ENCODE measurements at regions not wholly inside any gene's neighbourhood (a gene's known extent, or its start where the extent isn't known, plus 50 kb on each side); places are given as distances from the start of the nearest gene placed in this dataset.

- Histone ChIP-seq H3K79me2 (ENCODE audit: control insufficient read depth, insufficient read depth, low read length) (no peaks in the 10 kb centered on the region), H4K5ac (ENCODE audit: low read length) (no peak overlapping the region), H3K23ac (ENCODE audit: low read length) (no peak overlapping the region), H3K79me1 (ENCODE audit: low read length) (no peaks in the 10 kb centered on the region), H4K8ac (ENCODE audit: low read depth, low read length) (no peak overlapping the region), H3K4ac (ENCODE audit: low read depth, low read length) (no peak overlapping the region), H3K4me2 (ENCODE audit: low read length) (no peak overlapping the region), H3K27ac (ENCODE audit: low read depth, low read length) (no peak overlapping the region), H3K4me3 (ENCODE audit: low read length) (no peak overlapping the region), H3K4me1 (ENCODE audit: control insufficient read depth, low read depth, low read length) (no peaks in the 10 kb centered on the region), H2BK120ac (ENCODE audit: low read depth, low read length) (no peak overlapping the region), H2BK5ac (ENCODE audit: low read length) (no peak overlapping the region), H3K36me3 (ENCODE audit: control insufficient read depth, insufficient read depth, low read length) (no peaks in the 10 kb centered on the region), H3K18ac (ENCODE audit: low read length) (no peak overlapping the region), H2AK5ac (ENCODE audit: low read length) (no peak overlapping the region), H3K9ac (ENCODE audit: low read length) (no peak overlapping the region), H3K27me3 (ENCODE audit: insufficient read depth, low read length, poor library complexity) (no peaks in the 10 kb centered on the region), H3K56ac (ENCODE audit: low read length) (no peak overlapping the region), H2BK15ac (replicated peaks; ENCODE audit: low read depth) (no peak overlapping the region)
- 100% methylated on average over 1 of the region's 5 CpGs for WGBS (ENCODE audit: extremely low coverage, insufficient coverage, low lambda C conversion rate)
- DNase-seq = peak; percentile 7
Measured at GRCh38 chr5:60368100-60368499, 331.9 kb downstream of the DEPDC1B start.

GRCh38 chr5:60366489-60366888 lies 333.5 kb downstream of the DEPDC1B start:
- Histone ChIP-seq H3K27ac (ENCODE audit: low read depth, low read length) (no peak overlapping the region), H2BK15ac (replicated peaks; ENCODE audit: low read depth) (no peak overlapping the region), H3K4me2 (ENCODE audit: low read length) (no peak overlapping the region), H3K27me3 (ENCODE audit: insufficient read depth, low read length, poor library complexity) (no peaks in the 10 kb centered on the region), H3K56ac (ENCODE audit: low read length) (no peak overlapping the region), H4K8ac (ENCODE audit: low read depth, low read length) (no peak overlapping the region), H3K18ac (ENCODE audit: low read length) (no peak overlapping the region), H2BK120ac (ENCODE audit: low read depth, low read length) (no peak overlapping the region), H2BK5ac (ENCODE audit: low read length) (no peak overlapping the region), H3K4me3 (ENCODE audit: low read length) (no peak overlapping the region), H3K23ac (ENCODE audit: low read length) (no peak overlapping the region), H3K79me2 (ENCODE audit: control insufficient read depth, insufficient read depth, low read length) (no peaks in the 10 kb centered on the region), H3K4ac (ENCODE audit: low read depth, low read length) (no peak overlapping the region), H3K79me1 (ENCODE audit: low read length) (no peaks in the 10 kb centered on the region), H3K36me3 (ENCODE audit: control insufficient read depth, insufficient read depth, low read length) (no peaks in the 10 kb centered on the region), H3K9ac (ENCODE audit: low read length) (no peak overlapping the region), H3K4me1 (ENCODE audit: control insufficient read depth, low read depth, low read length) (no peaks in the 10 kb centered on the region), H4K5ac (ENCODE audit: low read length) (no peak overlapping the region), H2AK5ac (ENCODE audit: low read length) (no peak overlapping the region)
- no peak for DNase-seq
- no CpG with 5 or more reads among the region's 2 CpGs for WGBS (ENCODE audit: extremely low coverage, insufficient coverage, low lambda C conversion rate)

DNA sequence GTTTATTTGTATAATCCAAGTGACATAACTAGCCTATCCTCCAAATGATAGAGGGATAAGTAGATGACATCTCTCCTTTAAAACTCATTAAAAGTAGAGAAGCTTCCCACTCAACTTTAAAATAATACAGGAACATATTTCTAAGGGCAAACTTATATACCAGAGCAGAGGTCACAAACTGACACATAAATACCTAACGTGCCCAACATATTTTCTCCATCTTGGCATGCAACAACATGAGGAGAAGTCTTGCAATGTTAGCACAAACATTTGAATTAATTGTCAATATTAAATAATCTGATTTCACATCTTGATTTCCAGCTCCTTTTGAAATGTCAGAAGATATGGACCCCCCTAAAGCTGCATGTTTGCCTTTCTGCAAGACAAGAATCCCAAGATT lies 335.0 kb downstream of the DEPDC1B start:
- no peaks in the 10 kb centered on the region for H3K4me1 ChIP-seq (ENCODE audit: control insufficient read depth, low read depth, low read length)
- no CpG with 5 or more reads among the region's 1 CpG for WGBS (ENCODE audit: extremely low coverage, insufficient coverage, low lambda C conversion rate)
- H3K56ac ChIP-seq (ENCODE audit: low read length) = no peak overlapping the region
- H3K36me3 ChIP-seq (ENCODE audit: control insufficient read depth, insufficient read depth, low read length) = no peaks in the 10 kb centered on the region
- no peak overlapping the region for H2BK5ac ChIP-seq (ENCODE audit: low read length)
- H4K5ac ChIP-seq (ENCODE audit: low read length) = no peak overlapping the region
- no peaks in the 10 kb centered on the region for H3K79me2 ChIP-seq (ENCODE audit: control insufficient read depth, insufficient read depth, low read length)
- no peak overlapping the region for H2BK120ac ChIP-seq (ENCODE audit: low read depth, low read length)
- H2BK15ac ChIP-seq (replicated peaks; ENCODE audit: low read depth) = no peak overlapping the region
- no peak overlapping the region for H3K23ac ChIP-seq (ENCODE audit: low read length)
- no peak overlapping the region for H3K9ac ChIP-seq (ENCODE audit: low read length)
- H3K79me1 ChIP-seq (ENCODE audit: low read length) = no peaks in the 10 kb centered on the region
- no peak overlapping the region for H3K4ac ChIP-seq (ENCODE audit: low read depth, low read length)
- no peak for DNase-seq
- H3K4me2 ChIP-seq (ENCODE audit: low read length) = no peak overlapping the region
- no peaks in the 10 kb centered on the region for H3K27me3 ChIP-seq (ENCODE audit: insufficient read depth, low read length, poor library complexity)
- no peak overlapping the region for H3K27ac ChIP-seq (ENCODE audit: low read depth, low read length)
- no peak overlapping the region for H4K8ac ChIP-seq (ENCODE audit: low read depth, low read length)
- H3K18ac ChIP-seq (ENCODE audit: low read length) = no peak overlapping the region
- no peak overlapping the region for H3K4me3 ChIP-seq (ENCODE audit: low read length)
- H2AK5ac ChIP-seq (ENCODE audit: low read length) = no peak overlapping the region

DNA sequence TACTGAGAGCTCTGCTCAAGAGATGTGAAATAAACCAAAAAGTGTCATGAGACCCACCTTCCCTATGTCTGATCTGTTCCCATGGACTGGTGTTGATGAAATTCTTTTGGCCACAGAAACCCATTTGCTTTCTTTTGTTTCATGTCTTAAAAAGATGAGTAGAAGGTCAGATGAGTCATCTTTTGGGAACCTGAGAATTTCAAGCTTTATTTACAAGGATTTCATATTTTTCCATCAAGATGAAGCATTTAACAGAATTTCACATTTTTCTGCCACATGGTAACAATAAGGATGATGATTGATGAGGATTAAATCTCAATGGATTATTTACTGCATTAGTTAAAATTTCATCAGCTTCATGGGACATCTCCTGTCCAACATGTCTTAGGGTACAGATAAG lies 337.8 kb downstream of the DEPDC1B start:
- Histone ChIP-seq H3K4ac (ENCODE audit: low read depth, low read length) (no peak overlapping the region), H2BK15ac (replicated peaks; ENCODE audit: low read depth) (no peak overlapping the region), H4K8ac (ENCODE audit: low read depth, low read length) (no peak overlapping the region), H3K27me3 (ENCODE audit: insufficient read depth, low read length, poor library complexity) (no peaks in the 10 kb centered on the region), H3K23ac (ENCODE audit: low read length) (no peak overlapping the region), H3K79me1 (ENCODE audit: low read length) (no peaks in the 10 kb centered on the region), H3K79me2 (ENCODE audit: control insufficient read depth, insufficient read depth, low read length) (no peaks in the 10 kb centered on the region), H2BK120ac (ENCODE audit: low read depth, low read length) (no peak overlapping the region), H3K4me1 (ENCODE audit: control insufficient read depth, low read depth, low read length) (no peaks in the 10 kb centered on the region), H3K18ac (ENCODE audit: low read length) (no peak overlapping the region), H2AK5ac (ENCODE audit: low read length) (no peak overlapping the region), H4K5ac (ENCODE audit: low read length) (no peak overlapping the region), H3K36me3 (ENCODE audit: control insufficient read depth, insufficient read depth, low read length) (no peaks in the 10 kb centered on the region), H3K27ac (ENCODE audit: low read depth, low read length) (no peak overlapping the region), H3K9ac (ENCODE audit: low read length) (no peak overlapping the region), H3K4me3 (ENCODE audit: low read length) (no peak overlapping the region), H2BK5ac (ENCODE audit: low read length) (no peak overlapping the region), H3K56ac (ENCODE audit: low read length) (no peak overlapping the region), H3K4me2 (ENCODE audit: low read length) (no peak overlapping the region)
- DNase-seq = peak; percentile 10

GRCh38 chr5:60360355-60360754 lies 339.6 kb downstream of the DEPDC1B start:
- no peak overlapping the region for H4K8ac ChIP-seq (ENCODE audit: low read depth, low read length)
- WGBS (ENCODE audit: extremely low coverage, insufficient coverage, low lambda C conversion rate) = no CpG with 5 or more reads among the region's 3 CpGs
- no peak overlapping the region for H3K4ac ChIP-seq (ENCODE audit: low read depth, low read length)
- no peak overlapping the region for H2AK5ac ChIP-seq (ENCODE audit: low read length)
- no peaks in the 10 kb centered on the region for H3K4me1 ChIP-seq (ENCODE audit: control insufficient read depth, low read depth, low read length)
- no peak overlapping the region for H3K4me2 ChIP-seq (ENCODE audit: low read length)
- no peak overlapping the region for H3K18ac ChIP-seq (ENCODE audit: low read length)
- H3K9ac ChIP-seq (ENCODE audit: low read length) = no peak overlapping the region
- H2BK120ac ChIP-seq (ENCODE audit: low read depth, low read length) = no peak overlapping the region
- no peak for DNase-seq
- H2BK5ac ChIP-seq (ENCODE audit: low read length) = no peak overlapping the region
- no peak overlapping the region for H3K23ac ChIP-seq (ENCODE audit: low read length)
- H3K56ac ChIP-seq (ENCODE audit: low read length) = no peak overlapping the region
- no peak overlapping the region for H4K5ac ChIP-seq (ENCODE audit: low read length)
- no peak overlapping the region for H2BK15ac ChIP-seq (replicated peaks; ENCODE audit: low read depth)
- no peak overlapping the region for H3K4me3 ChIP-seq (ENCODE audit: low read length)
- no peaks in the 10 kb centered on the region for H3K36me3 ChIP-seq (ENCODE audit: control insufficient read depth, insufficient read depth, low read length)
- no peaks in the 10 kb centered on the region for H3K79me1 ChIP-seq (ENCODE audit: low read length)
- H3K79me2 ChIP-seq (ENCODE audit: control insufficient read depth, insufficient read depth, low read length) = no peaks in the 10 kb centered on the region
- no peaks in the 10 kb centered on the region for H3K27me3 ChIP-seq (ENCODE audit: insufficient read depth, low read length, poor library complexity)
- H3K27ac ChIP-seq (ENCODE audit: low read depth, low read length) = no peak overlapping the region

GRCh38 chr5:60357302-60357701 lies 342.7 kb downstream of the DEPDC1B start:
- H3K27ac ChIP-seq (ENCODE audit: low read depth, low read length) = no peak overlapping the region
- H3K9ac ChIP-seq (ENCODE audit: low read length) = no peak overlapping the region
- no peak overlapping the region for H2BK5ac ChIP-seq (ENCODE audit: low read length)
- H4K8ac ChIP-seq (ENCODE audit: low read depth, low read length) = no peak overlapping the region
- H4K5ac ChIP-seq (ENCODE audit: low read length) = no peak overlapping the region
- H3K79me2 ChIP-seq (ENCODE audit: control insufficient read depth, insufficient read depth, low read length) = no peaks in the 10 kb centered on the region
- no peak overlapping the region for H3K56ac ChIP-seq (ENCODE audit: low read length)
- no peaks in the 10 kb centered on the region for H3K4me1 ChIP-seq (ENCODE audit: control insufficient read depth, low read depth, low read length)
- no peak for DNase-seq
- no peak overlapping the region for H3K23ac ChIP-seq (ENCODE audit: low read length)
- no peak overlapping the region for H3K4ac ChIP-seq (ENCODE audit: low read depth, low read length)
- H2BK120ac ChIP-seq (ENCODE audit: low read depth, low read length) = no peak overlapping the region
- no peak overlapping the region for H3K4me3 ChIP-seq (ENCODE audit: low read length)
- no peak overlapping the region for H3K4me2 ChIP-seq (ENCODE audit: low read length)
- H2BK15ac ChIP-seq (replicated peaks; ENCODE audit: low read depth) = no peak overlapping the region
- no peaks in the 10 kb centered on the region for H3K79me1 ChIP-seq (ENCODE audit: low read length)
- H2AK5ac ChIP-seq (ENCODE audit: low read length) = no peak overlapping the region
- H3K27me3 ChIP-seq (ENCODE audit: insufficient read depth, low read length, poor library complexity) = no peaks in the 10 kb centered on the region
- no peak overlapping the region for H3K18ac ChIP-seq (ENCODE audit: low read length)
- H3K36me3 ChIP-seq (ENCODE audit: control insufficient read depth, insufficient read depth, low read length) = no peaks in the 10 kb centered on the region
